RKO (cell line): ENCODE measurements at regions not wholly inside any gene's neighbourhood (a gene's known extent, or its start where the extent isn't known, plus 50 kb on each side); places are given as distances from the start of the nearest gene placed in this dataset.
A peak's percentile ranks its signal among the peaks of the same experiment; 100 is the strongest.
"Not testable (repeated sequence)": the region's sequence is repeated elsewhere in the genome, so short reads cannot be mapped to it uniquely, and the experiment has no call there.

ENCODE experiments used
- DNase-seq: peaks from one replicate; pipeline ENCODE4 v3.0.0-alpha.2; 2016; ENCODE audit warnings: low spot score

DNA sequence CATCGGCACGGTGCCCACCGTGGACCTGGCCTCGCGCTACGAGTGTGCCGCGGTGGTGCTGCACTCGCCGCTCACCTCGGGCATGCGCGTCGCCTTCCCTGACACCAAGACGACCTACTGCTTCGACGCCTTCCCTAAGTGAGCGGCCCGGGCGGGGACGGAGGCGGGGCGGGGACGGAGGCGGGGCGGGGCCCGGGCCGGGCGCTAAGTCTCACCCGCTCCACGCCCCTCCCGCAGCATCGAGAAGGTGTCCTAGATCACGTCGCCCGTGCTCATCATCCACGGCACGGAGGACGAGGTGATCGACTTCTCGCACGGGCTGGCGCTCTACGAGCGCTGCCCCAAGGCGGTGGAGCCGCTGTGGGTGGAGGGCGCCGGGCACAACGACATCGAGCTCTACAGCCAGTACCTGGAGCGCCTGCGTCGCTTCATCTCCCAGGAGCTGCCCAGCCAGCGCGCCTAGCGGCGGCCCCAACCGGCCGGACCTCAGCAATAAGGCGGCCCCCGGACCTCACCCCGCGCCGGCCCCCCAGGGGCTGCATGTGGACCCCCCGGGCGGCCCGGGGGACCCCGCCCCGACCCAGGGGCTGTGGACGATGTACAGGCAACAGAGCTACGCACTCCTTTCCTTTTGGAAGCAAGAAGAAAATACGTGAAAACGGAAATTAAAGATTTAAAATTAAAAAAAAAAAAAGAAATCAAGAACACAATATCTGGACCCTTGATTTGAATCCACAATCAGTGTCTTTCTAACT is 198.8 kb downstream of the USP22 start:
- not testable (repeated sequence) for DNase-seq

DNA sequence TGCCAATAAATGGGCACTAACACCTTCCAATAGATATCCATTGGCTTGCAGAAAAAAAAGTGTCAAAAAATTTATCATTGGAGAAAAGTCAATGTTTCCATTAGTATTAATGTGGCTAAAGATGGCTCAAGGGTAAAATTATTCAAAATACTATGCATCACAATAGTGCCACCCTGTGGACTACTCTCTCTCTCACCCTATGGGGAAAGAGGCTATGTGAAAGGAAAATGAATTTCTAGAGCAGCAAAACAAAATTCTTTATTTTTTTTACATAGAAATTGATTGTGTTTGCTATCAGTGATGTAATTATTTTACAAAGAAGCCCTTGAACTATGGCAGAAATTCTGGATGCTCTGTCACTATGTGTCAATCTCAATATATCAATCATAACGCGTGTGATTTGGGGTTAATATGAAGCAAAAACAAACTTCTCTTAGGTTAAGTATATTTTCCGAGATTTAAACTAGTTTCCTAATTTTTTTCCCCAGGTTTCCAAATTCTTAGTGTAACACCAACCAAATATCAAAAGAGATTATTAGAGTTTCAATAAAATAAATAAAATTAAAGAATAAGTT is 193.9 kb downstream of the USP22 start:
- not testable (repeated sequence) for DNase-seq

DNA sequence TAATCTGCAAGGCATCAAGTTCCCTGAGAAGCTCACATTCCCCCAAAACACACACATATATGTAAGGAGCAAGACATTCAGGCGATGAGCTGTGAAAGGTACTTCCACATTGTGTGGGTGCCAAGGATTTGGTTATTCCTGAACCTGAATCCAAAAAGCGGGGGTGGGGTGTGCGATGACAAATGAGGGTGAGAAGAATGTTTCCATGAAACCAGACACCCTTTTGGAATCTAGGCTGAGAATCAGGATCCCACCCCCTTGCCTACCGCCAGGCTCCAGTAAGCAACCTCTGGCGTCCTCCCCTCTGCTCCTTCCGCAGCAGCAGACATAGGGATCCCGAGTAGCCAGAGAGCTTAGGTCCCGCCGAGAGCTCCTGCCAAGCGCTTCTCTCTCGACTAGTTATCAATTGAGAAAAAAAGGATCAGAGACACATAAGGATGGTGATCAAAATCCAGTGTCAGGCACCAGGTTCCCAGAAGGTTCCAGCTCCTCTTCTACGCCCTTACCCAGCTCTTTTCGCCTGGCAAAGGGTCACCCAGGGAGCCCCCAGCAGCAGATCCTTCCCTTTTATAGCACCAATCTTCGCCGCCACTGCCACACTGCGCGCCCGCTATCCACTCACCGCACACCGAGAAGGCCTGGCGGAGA is 191.1 kb downstream of the USP22 start:
- DNase-seq, result not testable (repeated sequence)

- DNase-seq, result no peak
Observed at GRCh38 chr17:20852239-20852989, 190.4 kb downstream of the USP22 start.

DNA sequence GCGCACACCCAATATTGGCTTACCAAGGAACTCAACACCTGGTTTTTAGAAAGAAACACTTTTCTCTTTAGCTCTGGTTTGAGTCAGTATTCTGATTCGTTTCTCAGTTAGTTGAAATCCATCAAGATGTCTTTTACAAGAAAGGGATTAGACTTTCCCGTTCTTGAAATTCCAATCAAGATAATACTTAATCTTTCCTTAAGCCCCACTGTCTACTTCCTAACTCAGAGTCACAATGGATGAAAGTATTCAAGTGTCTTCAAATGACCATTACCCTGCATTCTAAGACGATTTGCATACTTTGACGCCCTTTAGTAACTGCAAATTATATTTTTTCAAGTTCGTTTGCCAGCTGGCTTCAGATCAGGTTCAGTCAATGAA is 189.8 kb downstream of the USP22 start:
- no peak for DNase-seq

DNA sequence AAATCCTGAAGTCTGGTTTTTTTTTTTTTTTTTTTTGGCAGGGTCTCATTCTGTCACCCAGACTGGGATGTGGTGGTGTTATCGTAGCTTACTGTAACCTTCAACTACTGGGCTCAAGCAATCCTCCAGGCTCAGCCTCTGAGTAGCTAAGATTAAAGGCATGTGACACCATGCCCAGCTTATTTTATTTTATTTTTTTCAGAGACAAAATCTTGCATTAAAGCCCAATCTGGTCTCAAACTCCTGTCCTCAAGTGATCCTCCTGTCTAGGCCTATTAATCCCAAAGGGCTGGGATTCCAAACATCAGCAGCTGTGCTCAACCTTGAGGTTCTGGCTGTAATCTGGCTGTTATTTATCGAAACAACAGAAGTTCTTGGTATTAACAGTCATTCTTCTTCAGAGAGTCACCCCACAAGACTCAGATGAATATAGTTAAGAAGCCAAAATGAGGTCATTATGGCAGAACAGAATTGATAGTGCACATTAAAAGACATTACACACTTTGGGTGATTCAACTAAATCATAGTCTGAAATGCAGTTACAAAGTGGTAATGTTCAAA is 186.8 kb downstream of the USP22 start:
- DNase-seq, result peak; percentile 1

DNA sequence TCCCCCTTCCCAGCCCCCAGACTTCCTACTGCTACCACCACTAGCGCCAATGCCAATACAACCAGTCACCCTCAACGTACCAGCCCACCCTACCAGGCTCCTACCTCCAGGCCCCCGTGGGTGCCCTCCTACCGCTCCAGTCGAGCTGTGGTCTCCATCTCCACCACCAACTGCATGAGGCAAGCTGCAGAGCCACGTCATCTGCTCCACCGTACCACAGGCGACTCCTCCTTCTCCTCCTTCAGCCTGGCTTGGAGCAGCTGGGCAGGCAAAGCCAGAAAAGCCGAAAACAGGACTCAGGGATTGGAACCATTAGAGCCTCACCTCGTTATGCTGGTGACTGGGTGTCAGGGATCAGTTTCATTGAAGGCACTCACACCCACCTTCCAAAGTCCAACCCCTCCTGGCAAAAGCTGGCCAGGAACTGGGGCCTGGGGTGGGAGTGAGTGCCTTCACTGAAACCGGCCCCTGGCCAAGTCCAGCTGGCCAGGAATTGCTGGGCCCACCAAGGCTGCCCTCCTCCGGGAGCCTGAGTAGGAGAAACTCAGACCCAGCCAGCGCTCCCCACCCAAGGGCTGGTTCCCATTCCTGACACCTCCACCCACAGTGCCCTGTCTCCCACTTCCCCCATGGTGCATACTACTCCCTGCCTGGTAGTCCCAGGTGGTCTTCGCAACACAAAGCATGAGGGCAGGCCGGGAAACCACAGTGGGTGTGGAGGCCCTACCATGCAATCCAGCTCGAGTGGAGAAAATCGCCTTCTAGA is 176.2 kb downstream of the USP22 start:
- DNase-seq, result not testable (repeated sequence)

- DNase-seq, result not testable (repeated sequence)
Observed at GRCh38 chr17:20867436-20867937, 175.3 kb downstream of the USP22 start.

DNA sequence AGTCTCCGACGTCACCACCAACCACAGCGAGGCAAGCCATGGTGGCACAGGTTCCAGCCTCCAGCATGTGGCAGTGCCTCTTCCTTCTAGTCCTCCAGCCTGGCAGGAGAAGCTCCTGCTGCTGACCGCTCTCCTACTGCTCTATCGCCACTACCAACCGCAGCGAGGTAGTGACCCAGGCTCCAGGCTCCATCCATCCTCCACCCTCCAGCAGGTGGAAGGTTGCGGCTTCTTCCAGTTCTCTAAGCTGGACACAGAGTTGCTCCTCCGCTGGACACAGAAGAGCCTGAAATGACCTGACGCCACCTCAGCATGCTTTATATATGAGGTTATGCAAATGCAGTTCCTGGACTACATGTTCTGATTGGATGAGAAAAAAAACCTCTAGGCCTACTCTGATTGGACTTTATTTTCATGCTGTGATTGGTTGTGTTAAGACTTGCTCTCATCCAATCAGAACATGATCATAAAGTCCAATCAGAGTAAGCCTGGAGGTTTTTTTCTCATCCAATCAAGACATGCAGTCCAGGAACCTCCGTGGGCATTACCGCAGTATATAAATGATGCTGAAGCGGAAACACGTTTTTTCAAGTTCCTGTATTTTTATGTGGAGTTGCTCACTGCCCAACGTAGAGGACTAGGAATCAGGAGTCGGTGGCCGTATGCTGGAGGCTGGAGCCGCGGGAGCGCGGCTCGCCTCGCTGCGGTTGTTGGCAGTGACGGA is 174.7 kb downstream of the USP22 start:
- DNase-seq, result not testable (repeated sequence)

DNA sequence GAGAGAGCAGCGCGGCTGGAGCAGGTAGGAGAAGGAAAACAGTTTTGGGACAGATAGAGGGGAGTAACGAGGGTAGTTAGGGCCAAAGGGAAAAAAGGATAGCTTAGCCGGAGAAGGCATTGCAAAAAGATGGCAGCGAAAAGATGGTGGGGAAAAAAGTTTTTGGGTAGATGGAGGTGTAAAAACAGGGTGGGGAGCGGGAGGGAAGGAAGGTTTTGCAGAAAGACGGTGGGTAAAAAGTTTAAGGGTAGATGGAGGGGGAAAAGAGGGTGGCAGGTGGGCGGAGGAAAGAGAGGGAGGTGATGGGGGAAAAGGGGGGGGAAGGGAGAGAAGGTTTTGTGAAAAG is 174.2 kb downstream of the USP22 start:
- DNase-seq, result not testable (repeated sequence)

DNA sequence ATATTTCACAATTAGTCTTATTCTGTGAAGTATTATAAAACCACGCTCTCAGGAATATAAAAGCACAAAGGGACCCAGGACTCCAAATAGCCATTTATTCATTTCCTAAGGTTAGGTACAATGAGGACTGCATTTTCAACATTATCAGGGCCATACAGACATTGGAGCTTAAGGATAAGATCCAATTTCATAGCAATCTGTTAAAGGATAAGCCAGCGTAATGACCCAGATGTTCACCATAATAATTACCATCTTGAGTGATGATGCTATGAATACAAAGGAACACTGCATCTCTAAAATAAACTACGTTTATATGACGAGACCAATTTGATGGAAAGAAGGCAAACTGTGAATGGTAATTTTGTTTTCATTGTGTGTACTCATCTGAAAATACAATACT is 169.6 kb downstream of the USP22 start:
- DNase-seq, result not testable (repeated sequence)

GRCh38 chr17:20873688-20874328 is 169.0 kb downstream of the USP22 start:
- DNase-seq, result not testable (repeated sequence)

DNA sequence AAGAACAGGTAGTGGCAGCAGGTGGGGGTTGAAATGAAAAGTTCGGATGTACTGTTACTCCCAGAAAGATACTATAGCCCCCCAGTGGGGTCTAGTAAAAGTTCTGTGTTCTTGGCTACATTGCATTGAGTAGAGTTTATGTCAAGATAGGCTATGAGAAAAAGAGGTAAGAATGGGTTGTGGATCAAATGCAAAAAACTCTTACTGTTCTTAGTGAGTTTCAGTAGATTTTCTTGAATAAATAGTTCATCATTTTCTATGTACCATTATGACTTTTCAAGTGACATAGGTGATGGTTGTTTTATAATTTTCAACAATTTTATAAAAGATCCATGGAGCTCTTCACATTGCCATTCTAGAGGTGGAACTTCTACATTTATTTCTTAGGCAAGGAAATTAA is 165.4 kb downstream of the USP22 start:
- DNase-seq, result not testable (repeated sequence)

DNA sequence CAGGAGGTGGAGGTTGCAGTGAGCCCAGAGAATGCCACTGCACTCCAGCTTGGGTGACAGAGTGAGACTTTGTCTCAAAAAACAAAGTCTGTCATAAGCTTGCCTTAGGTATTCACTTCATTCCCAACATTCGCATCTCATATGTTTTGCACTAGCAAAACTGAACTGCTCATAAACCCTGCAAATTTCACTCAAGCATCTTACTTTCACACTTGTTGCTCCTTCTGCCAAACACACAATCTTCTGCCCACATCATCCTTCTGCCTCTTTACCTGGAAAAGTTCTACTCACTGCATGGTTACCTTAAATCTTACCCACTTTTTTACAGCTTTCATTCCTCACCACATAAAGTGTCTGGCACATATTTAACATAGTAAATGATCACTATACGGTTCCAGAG is 152.5 kb downstream of the USP22 start:
- no peak for DNase-seq

DNA sequence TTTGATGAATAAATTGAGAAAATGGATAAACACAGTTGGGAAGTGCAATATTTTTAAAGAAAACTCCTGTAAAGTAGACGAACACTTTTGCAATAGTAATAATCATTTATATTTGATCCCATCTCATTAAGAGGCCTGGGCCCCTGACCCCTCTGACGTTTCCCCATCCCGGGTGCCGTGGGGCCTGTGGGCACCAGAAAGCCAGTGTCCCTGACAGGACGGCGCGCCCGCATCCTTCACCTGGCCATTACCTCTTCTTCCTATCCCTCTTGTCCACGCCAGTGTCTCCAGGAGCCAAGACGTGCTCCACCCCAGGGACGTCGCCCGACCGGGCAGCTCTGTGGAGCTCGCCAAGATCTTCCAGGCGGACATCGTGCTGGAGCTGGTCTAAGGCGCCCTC is 147.4 kb downstream of the USP22 start:
- DNase-seq, result not testable (repeated sequence)

DNA sequence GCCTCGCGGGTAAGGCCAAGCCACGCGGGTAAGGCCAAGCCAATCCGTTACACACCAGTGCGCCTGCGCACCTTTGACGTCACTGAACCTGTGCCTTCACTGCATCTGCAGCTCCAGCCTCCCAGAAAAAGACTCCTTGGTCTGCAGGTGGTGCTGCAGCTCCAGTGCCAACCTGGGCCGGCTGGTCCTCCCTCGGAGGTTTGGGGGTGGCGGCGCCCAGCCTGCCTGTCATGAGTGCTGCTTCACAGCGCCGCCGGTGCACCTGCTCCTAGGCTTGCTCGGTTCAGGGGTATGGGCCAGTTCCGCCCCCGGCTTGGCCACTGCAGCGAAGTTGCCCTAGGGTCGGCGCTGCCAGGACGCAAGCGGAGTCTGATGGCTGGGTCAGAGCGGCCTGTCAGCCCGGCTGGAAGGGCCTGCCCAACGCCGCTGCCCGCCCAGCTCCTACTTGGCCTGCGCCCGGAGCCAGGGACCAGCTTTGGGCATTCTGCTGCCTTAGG is 146.6 kb downstream of the USP22 start:
- no peak for DNase-seq

GRCh38 chr17:20898726-20899125 is 144.1 kb downstream of the USP22 start:
- not testable (repeated sequence) for DNase-seq

DNA sequence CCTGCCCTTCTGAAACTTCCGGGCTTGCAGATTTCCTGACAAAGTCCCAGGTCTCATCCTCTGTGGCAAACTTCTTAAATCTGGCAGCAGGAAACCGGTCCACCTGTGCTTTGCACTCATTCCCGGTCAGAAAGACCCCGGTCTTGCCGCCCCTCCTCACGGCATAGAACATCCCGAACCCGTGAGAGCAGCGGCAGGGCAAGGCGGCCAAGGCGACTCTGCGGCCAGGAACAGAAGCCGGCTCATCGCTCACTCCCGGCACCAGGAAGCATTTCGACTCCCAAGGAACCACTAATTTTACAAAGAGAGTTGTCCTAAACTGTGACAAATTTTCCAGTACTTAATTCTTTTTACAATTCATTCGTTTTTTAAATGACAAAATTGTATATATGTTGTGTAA is 140.3 kb downstream of the USP22 start:
- not testable (repeated sequence) for DNase-seq

DNA sequence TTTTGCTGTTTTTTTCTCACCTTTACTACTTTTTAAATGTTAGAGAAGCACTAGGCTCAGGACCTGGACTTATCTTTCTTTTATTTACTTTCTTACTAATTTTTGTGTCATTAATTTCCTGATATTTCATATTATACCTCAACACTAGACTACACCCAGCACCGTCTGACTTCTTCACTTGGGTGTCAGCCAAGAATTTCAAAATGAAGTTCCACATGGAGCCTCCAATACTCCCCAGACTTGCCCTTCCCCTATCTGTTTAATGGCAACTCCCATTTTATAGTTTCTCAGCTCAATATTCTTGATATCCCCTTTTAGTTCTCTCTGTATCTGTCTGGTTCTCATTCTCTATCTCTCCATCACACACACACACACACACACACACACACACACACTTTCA is 139.3 kb downstream of the USP22 start:
- not testable (repeated sequence) for DNase-seq
